Transverse colon (tissue), 4 donors: ENCODE measurements at regions not wholly inside any gene's neighbourhood (a gene's known extent, or its start where the extent isn't known, plus 50 kb on each side); places are given as distances from the start of the nearest gene placed in this dataset.
"Not testable (repeated sequence)": the region's sequence is repeated elsewhere in the genome, so short reads cannot be mapped to it uniquely, and the experiment has no call there.

ENCODE experiments used
- DNase-seq: peaks from one replicate; pipeline ENCODE4 v3.0.0-alpha.2; 2019
- H3K27ac ChIP-seq, 4 donors: fragments of 200-600 bp; sonication (generic); 2 replicates each; pipeline ENCODE4 v1.5.1; 2016 to 2018; ENCODE audit warnings: inconsistent platforms in 4 of 4
- H3K27me3 ChIP-seq: fragments of 200-600 bp; sonication (generic); 2 replicates; pipeline ENCODE4 v1.5.1; 2017; ENCODE audit warnings: inconsistent platforms
- H3K36me3 ChIP-seq, 4 donors: fragments of 200-600 bp; sonication (generic); 2 replicates each; pipeline ENCODE4 v1.5.1; 2017 to 2019; ENCODE audit warnings: inconsistent platforms in 4 of 4
- H3K4me1 ChIP-seq, 4 donors: fragments of 200-600 bp; sonication (generic); 2 replicates each; pipeline ENCODE4 v1.5.1; 2017 to 2020; ENCODE audit warnings: inconsistent platforms in 4 of 4
- H3K4me3 ChIP-seq, 4 donors: fragments of 200-600 bp; sonication (generic); 1 replicate in 1 of 4; 2 replicates in 3 of 4; pipeline versions ENCODE4 v1.5.1 to v1.6.1; 2017 to 2019; ENCODE audit warnings: inconsistent platforms in 4 of 4
- H3K9me3 ChIP-seq, 2 donors: fragments of 200-600 bp; sonication (generic); 2 replicates each; pipeline ENCODE4 v1.5.1; 2017 to 2019; ENCODE audit warnings: inconsistent platforms in 2 of 2
- CTCF ChIP-seq, 5 experiments: fragments of 200-600 bp in 3 of 5; fragments of 450-650 bp in 2 of 5; sonication (generic) in 3 of 5; IDR thresholded peaks; 1 replicate in 2 of 5; 2 replicates in 3 of 5; pipeline ENCODE4 v1.5.1; 2016 to 2017; ENCODE audit warnings: antibody characterized with exemption in 5 of 5, inconsistent platforms in 3 of 5, mild to moderate bottlenecking in 2 of 5, moderate library complexity in 1 of 5
- EP300 ChIP-seq: sonication (generic); formaldehyde crosslinking; IDR thresholded peaks from one replicate; pipeline ENCODE4 v1.6.1; 2017; ENCODE audit warnings: antibody characterized with exemption, low read depth
- POLR2A ChIP-seq: fragments of 450-650 bp; IDR thresholded peaks from one replicate; pipeline ENCODE4 v1.6.1; 2016; ENCODE audit warnings: antibody characterized with exemption, mild to moderate bottlenecking, moderate library complexity
- POLR2AphosphoS5 ChIP-seq, 3 donors: sonication (generic); formaldehyde crosslinking; IDR thresholded peaks; one replicate each; pipeline ENCODE4 v1.6.1; 2016; ENCODE audit warnings: antibody characterized with exemption in 3 of 3
- WGBS, 2 donors: methylation state at CpG; one replicate each; pipeline ENCODE4 v1.1.5; 2018; ENCODE audit warnings: low coverage in 1 of 2; 5-methylcytosine and 5-hydroxymethylcytosine counted together
- in situ Hi-C, 4 donors: fragments of 200-750 bp; cut with MboI; loops; one replicate each; pipeline versions ENCODE4 v1.15.0 to v1.15.1; 2017; ENCODE audit warnings: low sequenced_read_pairs in 3 of 4, low pct_ligation_motif_present in 1 of 4, low pct_unique_long_range_greater_than_20kb in 1 of 4
- intact Hi-C: fragments of 100-400 bp; cut with DNase I; formaldehyde crosslinking; loops from one replicate; pipeline ENCODE4 v1.15.1; 2023; ENCODE audit warnings: low total_unique reads

- Histone ChIP-seq H3K27me3 (no peaks in the 10 kb centered on the region), H3K4me1 (no peaks in the 10 kb centered on the region)
- no peak for DNase-seq
Measured at GRCh38 chr6:8855411-8855810, 420.1 kb upstream of the SLC35B3 start.

GRCh38 chr6:8852332-8852731 is 417.0 kb upstream of the SLC35B3 start:
- no peaks in the 10 kb centered on the region for H3K9me3 ChIP-seq
- in situ Hi-C loops (no loop called here), intact Hi-C loops (no loop called here)
- H3K27ac ChIP-seq, result no peak overlapping the region
- no peak for DNase-seq
- H3K4me1 ChIP-seq, result no peaks in the 10 kb centered on the region
- no peaks in the 10 kb centered on the region for H3K36me3 ChIP-seq
- H3K4me3 ChIP-seq, result no peak overlapping the region
- 49% methylated on average over 3 of the region's 3 CpGs; no CpG with 5 or more reads in 1 of the 2 donors for WGBS, 2 donors
- TF ChIP-seq POLR2A (no peak), CTCF (IDR thresholded peaks at IDR 0.05) (no peak), EP300 (no peak), POLR2AphosphoS5 (IDR thresholded peaks at IDR 0.05) (no peak)
- no peaks in the 10 kb centered on the region for H3K27me3 ChIP-seq

More at GRCh38 chr6:8855411-8855810, 420.1 kb upstream of the SLC35B3 start:
- 82 to 88% methylated on average over 4 of the region's 4 CpGs for WGBS, 2 donors
- Histone ChIP-seq H3K9me3 (no peaks in the 10 kb centered on the region), H3K4me3 (no peak overlapping the region), H3K36me3 (no peaks in the 10 kb centered on the region), H3K27ac (no peak overlapping the region)
- intact Hi-C loops, result no loop called here
- no peak for TF ChIP-seq CTCF (IDR thresholded peaks at IDR 0.05)
- TF ChIP-seq POLR2AphosphoS5 (IDR thresholded peaks at IDR 0.05), result no peak
- TF ChIP-seq EP300, result no peak
- TF ChIP-seq POLR2A, result no peak
- in situ Hi-C loops, result no loop called here

GRCh38 chr6:8846680-8847079 is 411.3 kb upstream of the SLC35B3 start:
- intact Hi-C loops, H3K27ac ChIP-seq, in situ Hi-C loops, H3K4me3 ChIP-seq, DNase-seq, H3K9me3 ChIP-seq, H3K4me1 ChIP-seq, H3K27me3 ChIP-seq, H3K36me3 ChIP-seq: not testable (repeated sequence)
- 90 to 92% methylated on average over 5 to 6 of the region's 6 CpGs for WGBS, 2 donors

- WGBS, 2 donors, result 65 to 75% methylated on average over 3 to 5 of the region's 5 CpGs
- Histone ChIP-seq H3K27me3 (no peaks in the 10 kb centered on the region), H3K4me1 (no peaks in the 10 kb centered on the region), H3K36me3 (no peaks in the 10 kb centered on the region), H3K4me3 (no peak overlapping the region), H3K27ac (no peak overlapping the region), H3K9me3 (no peaks in the 10 kb centered on the region)
- intact Hi-C loops (no loop called here), in situ Hi-C loops (no loop called here)
- no peak for DNase-seq
- no peak for TF ChIP-seq POLR2A
- no peak for TF ChIP-seq EP300
- TF ChIP-seq CTCF (IDR thresholded peaks at IDR 0.05), result no peak
- TF ChIP-seq POLR2AphosphoS5 (IDR thresholded peaks at IDR 0.05), result no peak
Measured at GRCh38 chr6:8845690-8846089, 410.3 kb upstream of the SLC35B3 start.

GRCh38 chr6:8844968-8845367 is 409.6 kb upstream of the SLC35B3 start:
- H3K4me3 ChIP-seq, result no peak overlapping the region
- no peak overlapping the region for H3K27ac ChIP-seq
- in situ Hi-C loops, result no loop called here
- DNase-seq, result no peak
- no peaks in the 10 kb centered on the region for H3K9me3 ChIP-seq
- no peaks in the 10 kb centered on the region for H3K27me3 ChIP-seq
- intact Hi-C loops, result no loop called here
- no peak for TF ChIP-seq CTCF (IDR thresholded peaks at IDR 0.05)
- no peak for TF ChIP-seq POLR2A
- TF ChIP-seq POLR2AphosphoS5 (IDR thresholded peaks at IDR 0.05), result no peak
- TF ChIP-seq EP300, result no peak
- no peaks in the 10 kb centered on the region for H3K36me3 ChIP-seq
- H3K4me1 ChIP-seq, result no peaks in the 10 kb centered on the region
